Skeletal muscle tissue (tissue), 3 donors: ENCODE measurements at regions not wholly inside any gene's neighbourhood (a gene's known extent, or its start where the extent isn't known, plus 50 kb on each side); places are given as distances from the start of the nearest gene placed in this dataset.
"Not testable (repeated sequence)": the region's sequence is repeated elsewhere in the genome, so short reads cannot be mapped to it uniquely, and the experiment has no call there.

Experiments used
- H3K27ac ChIP-seq: one replicate; pipeline ENCODE4 v1.7.0; 2013; ENCODE audit warnings: mild to moderate bottlenecking, low read depth, low read length, inconsistent platforms
- H3K27me3 ChIP-seq, 3 donors: one replicate each; pipeline ENCODE4 v1.7.0; 2013; ENCODE audit warnings: low read length in 3 of 3; ENCODE audit not compliant: control insufficient read depth in 3 of 3, insufficient read depth in 3 of 3
- H3K36me3 ChIP-seq, 3 donors: one replicate each; pipeline ENCODE4 v1.7.0; 2013; ENCODE audit warnings: low read length in 3 of 3; ENCODE audit not compliant: control insufficient read depth in 3 of 3, insufficient read depth in 3 of 3
- H3K4me1 ChIP-seq, 3 donors: one replicate each; pipeline ENCODE4 v1.7.0; 2013; ENCODE audit warnings: low read length in 3 of 3, mild to moderate bottlenecking in 3 of 3; ENCODE audit not compliant: control insufficient read depth in 3 of 3, insufficient read depth in 3 of 3
- H3K4me3 ChIP-seq, 3 donors: one replicate each; pipeline ENCODE4 v1.7.0; 2013; ENCODE audit warnings: low read length in 3 of 3
- H3K9ac ChIP-seq, 3 donors: one replicate each; pipeline ENCODE4 v1.7.0; 2013; ENCODE audit warnings: low read length in 3 of 3, mild to moderate bottlenecking in 3 of 3, moderate library complexity in 2 of 3, low read depth in 1 of 3
- H3K9me3 ChIP-seq, 3 donors: one replicate each; pipeline ENCODE4 v1.7.0; 2013; ENCODE audit warnings: low read length in 3 of 3; ENCODE audit not compliant: control insufficient read depth in 3 of 3
- donor health status: Osteomylitis.

DNA sequence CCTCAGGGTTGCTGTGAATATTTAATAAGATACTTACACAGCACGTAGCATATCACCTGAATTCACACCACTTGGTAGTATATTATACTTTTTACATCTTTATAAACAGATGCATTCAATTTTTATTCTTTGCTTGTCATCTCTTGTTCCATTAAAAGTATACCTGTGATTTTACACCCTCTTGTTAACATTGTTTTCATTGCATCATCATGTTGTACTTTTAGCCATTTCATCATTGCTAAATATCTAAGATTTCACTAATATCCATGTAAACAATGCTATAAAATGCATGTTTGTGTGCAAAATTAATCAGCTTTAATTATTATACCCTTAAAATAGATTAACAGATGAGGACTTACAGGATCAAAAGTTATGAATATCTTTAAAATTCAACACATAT, 155.3 kb downstream of the MEX3B start:
- no peaks in the 10 kb centered on the region for H3K36me3 ChIP-seq
- no peak overlapping the region for H3K4me3 ChIP-seq
- no peaks in the 10 kb centered on the region for H3K9me3 ChIP-seq
- H3K27me3 ChIP-seq, result no peaks in the 10 kb centered on the region
- no peak overlapping the region for H3K27ac ChIP-seq
- H3K9ac ChIP-seq, result no peak overlapping the region
- H3K4me1 ChIP-seq, result peaks cover 0 to 16% (median 0%) of the 10 kb centered on the region in 3 donors

DNA sequence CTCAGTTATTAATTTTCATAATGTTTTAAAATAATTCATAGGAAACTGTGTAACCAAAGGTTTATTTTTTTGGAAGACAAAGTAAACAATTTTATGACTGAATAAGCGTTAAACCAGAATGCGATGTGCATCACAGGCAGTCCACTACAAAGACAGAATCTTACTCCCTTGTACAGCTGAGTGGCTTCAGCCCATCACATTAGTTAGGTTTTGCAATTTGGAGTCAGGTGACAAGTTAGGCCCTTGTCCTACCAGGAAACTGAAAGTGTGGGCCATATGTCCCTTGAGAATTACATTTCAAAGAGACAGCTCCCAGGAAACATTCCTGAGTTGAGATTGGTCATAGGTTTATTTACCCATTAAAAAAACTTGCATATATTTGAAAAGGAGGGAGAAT, 156.3 kb downstream of the MEX3B start:
- Histone ChIP-seq H3K27ac (no peak overlapping the region), H3K27me3 (no peaks in the 10 kb centered on the region), H3K36me3 (no peaks in the 10 kb centered on the region), H3K9me3 (no peaks in the 10 kb centered on the region), H3K4me1 (peaks cover 0 to 16% (median 0%) of the 10 kb centered on the region in 3 donors), H3K4me3 (no peak overlapping the region), H3K9ac (no peak overlapping the region)

DNA sequence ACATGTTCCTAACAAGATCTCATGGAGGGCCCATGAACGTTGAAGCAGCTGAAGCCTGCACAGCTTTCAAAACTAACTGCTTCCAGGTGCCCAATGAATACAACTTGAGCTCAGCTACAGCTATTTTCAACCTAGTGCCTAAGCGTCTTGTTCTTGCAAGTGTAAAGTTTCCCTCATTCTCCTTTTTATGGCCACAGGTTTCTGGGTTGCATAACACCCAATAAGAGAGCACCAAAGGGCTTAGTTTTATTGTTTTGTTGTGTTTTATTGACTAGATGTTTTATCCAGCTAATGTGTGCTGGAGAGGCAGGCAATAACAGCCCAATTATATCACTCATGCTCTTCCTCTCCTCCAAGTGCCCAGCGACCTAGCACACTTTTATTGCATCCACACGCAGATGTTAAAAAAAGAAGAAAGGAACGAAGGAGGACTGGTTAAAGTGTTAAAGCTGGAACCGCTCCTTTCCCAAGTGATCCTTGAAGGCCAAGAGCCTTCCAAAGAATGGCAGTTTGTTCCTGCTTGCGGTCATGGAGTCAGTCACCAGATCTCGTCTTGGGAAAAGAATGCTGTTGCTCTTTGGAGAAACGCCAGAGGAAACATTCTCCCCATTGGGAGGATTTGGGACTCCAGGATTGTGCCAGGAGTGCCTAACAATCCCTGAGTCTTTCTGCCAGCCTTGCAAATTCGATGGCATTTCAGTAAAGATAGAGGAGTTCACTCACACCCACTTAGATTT, 156.9 kb downstream of the MEX3B start:
- no peaks in the 10 kb centered on the region for H3K27me3 ChIP-seq
- H3K4me3 ChIP-seq, result no peak overlapping the region
- H3K9me3 ChIP-seq, result no peaks in the 10 kb centered on the region
- peak overlapping the region in 1 of 3 donors; percentile 12 for H3K9ac ChIP-seq
- no peak overlapping the region for H3K27ac ChIP-seq
- no peaks in the 10 kb centered on the region for H3K36me3 ChIP-seq
- H3K4me1 ChIP-seq, result peaks cover 0 to 16% (median 0%) of the 10 kb centered on the region in 3 donors

DNA sequence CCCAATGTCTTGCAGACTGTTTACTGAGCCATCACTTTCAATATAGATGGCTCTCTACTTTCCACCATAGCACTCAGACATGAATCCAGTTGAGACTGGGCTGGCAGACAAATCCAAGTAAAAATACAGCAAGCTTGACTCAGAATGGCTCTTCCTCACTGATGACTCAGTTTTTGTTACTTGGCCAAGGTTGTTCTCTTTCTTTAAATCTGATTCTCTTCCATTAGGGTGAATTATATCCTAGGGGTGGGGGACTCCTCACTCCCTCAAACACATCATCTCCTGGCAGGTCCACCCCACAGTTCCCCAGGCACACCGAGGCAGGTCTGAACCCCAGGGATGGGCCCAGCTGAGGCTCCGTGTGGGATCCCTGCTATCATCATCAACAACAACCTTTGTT, 157.9 kb downstream of the MEX3B start:
- Histone ChIP-seq H3K9me3 (no peaks in the 10 kb centered on the region), H3K9ac (no peak overlapping the region), H3K27me3 (no peaks in the 10 kb centered on the region), H3K27ac (no peak overlapping the region), H3K4me1 (peaks cover 0 to 16% (median 0%) of the 10 kb centered on the region in 3 donors), H3K36me3 (no peaks in the 10 kb centered on the region), H3K4me3 (no peak overlapping the region)

DNA sequence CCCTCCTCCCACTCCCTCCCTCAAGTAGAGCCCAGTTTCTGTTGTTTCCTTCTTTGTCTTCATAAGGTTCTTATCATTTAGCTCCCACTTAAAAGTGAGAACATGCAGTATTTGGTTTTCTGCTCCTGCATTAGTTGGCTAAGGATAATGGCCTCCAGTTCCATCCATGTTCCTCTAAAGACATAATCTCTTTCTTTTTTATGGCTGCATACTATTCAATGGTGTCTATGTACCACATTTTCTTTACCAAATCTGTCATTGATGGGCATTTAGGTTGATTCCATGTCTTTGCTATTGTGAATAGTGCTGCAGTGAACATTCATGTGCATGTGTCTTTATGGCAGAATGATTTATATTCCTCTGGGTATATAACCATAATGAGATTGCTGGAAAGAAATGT, 158.6 kb downstream of the MEX3B start:
- H3K4me3 ChIP-seq, H3K27ac ChIP-seq, H3K9me3 ChIP-seq, H3K9ac ChIP-seq, H3K36me3 ChIP-seq, H3K27me3 ChIP-seq: not testable (repeated sequence)
- peaks cover 0 to 16% (median 0%) of the 10 kb centered on the region in 3 donors for H3K4me1 ChIP-seq

DNA sequence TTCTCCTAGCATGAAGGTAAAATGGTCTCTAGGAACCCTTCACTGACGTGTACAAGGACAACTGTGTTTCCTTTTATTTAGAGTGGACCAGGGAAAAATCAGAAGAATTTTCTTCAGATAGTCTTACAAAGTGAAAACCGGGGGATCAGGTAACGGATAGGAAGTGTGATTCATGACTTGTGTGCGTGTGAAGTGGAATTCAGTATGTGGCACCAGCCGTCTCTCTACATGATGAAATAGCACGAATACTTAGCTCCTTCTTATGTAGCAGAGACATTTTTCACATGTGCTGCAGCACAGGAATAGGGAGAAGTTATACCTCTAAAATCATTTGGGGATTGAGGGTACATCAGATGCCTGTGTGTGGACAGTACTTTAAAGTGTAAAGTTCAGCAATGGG, 159.2 kb downstream of the MEX3B start:
- Histone ChIP-seq H3K4me3 (no peak overlapping the region), H3K27ac (no peak overlapping the region), H3K9me3 (no peaks in the 10 kb centered on the region), H3K9ac (no peak overlapping the region), H3K4me1 (peaks cover 0 to 16% (median 0%) of the 10 kb centered on the region in 3 donors), H3K36me3 (no peaks in the 10 kb centered on the region), H3K27me3 (no peaks in the 10 kb centered on the region)

DNA sequence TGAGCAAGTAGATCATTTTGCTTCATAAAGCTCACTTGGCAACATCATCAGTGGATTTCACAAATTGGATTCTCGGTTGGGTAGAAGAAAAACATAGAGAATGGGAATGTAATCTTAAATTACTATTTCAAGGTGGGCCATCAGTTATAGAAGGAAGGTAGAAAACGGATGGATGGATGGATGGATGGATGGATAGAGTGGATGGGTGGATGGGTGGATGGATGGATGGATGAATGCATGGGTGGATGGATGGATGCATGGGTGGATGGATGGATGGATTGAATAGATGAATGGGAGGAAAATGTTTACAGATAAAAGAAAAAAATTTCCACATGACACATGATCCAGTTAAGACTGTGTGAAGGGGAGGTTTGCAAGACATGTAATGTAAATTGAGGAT, 159.7 kb downstream of the MEX3B start:
- peaks cover 0 to 16% (median 0%) of the 10 kb centered on the region in 3 donors for H3K4me1 ChIP-seq
- H3K9me3 ChIP-seq, result no peaks in the 10 kb centered on the region
- no peak overlapping the region for H3K27ac ChIP-seq
- no peak overlapping the region for H3K9ac ChIP-seq
- H3K27me3 ChIP-seq, result no peaks in the 10 kb centered on the region
- no peaks in the 10 kb centered on the region for H3K36me3 ChIP-seq
- H3K4me3 ChIP-seq, result no peak overlapping the region

DNA sequence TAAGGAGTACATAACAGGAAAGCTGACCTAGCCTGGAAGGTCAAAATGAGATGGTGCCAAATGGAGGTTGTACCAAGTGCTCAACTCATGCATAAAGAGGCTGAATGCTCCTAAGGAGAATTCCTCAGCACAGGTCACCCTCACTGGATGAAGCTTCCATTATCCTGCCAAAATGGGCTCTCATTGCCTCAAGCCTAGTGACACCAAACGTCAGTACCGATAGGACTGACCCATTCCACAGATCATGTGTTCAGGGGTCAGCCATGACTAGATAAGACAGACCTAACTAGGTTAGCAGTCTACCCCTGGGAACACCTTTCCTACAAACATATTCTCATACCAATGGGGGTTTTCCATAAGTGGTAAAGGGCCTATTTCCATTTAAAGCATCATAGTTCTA, 160.7 kb downstream of the MEX3B start:
- Histone ChIP-seq H3K36me3 (no peaks in the 10 kb centered on the region), H3K9ac (no peak overlapping the region), H3K27ac (no peak overlapping the region), H3K4me3 (no peak overlapping the region), H3K4me1 (peaks cover 0 to 16% (median 0%) of the 10 kb centered on the region in 3 donors), H3K9me3 (no peaks in the 10 kb centered on the region), H3K27me3 (no peaks in the 10 kb centered on the region)

DNA sequence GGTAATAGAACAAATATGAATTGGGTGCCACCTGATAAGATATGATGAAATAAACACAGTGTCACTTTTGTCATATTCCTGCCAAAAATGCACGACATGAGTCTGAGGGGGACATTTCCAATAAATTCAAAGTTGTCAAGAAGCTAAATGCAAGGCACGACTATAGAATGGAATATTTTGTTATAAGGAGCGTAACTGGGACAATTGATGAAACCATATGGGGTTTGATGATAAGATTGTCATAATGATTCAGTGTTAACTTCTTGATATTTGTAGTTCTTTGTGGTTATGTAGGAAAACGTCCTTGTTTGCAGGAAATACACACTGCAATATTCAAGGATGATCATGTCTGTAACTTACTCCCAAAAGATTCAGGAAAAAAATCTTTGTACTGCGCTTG, 163.3 kb downstream of the MEX3B start:
- Histone ChIP-seq H3K9me3 (no peaks in the 10 kb centered on the region), H3K9ac (no peak overlapping the region), H3K27ac (no peak overlapping the region), H3K27me3 (no peaks in the 10 kb centered on the region), H3K4me1 (no peaks in the 10 kb centered on the region), H3K36me3 (no peaks in the 10 kb centered on the region), H3K4me3 (no peak overlapping the region)

DNA sequence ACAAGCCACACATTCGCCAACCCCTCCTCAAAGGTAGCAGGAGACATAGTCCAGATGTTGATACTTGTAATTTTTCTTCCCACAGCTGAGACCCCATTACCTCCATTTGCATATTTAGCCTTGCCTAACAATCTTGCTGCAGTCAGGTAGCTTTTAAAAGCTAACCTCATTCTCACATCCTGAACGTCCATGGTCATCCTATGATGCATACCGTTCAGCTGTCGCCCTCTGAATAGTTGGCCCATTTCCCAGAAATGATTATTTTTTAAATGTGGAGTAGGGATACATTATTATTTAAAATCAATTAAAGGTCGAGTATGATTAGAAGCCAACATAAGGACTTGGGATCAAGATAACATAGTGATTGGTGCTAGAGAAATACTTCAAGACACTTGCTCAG, 165.0 kb downstream of the MEX3B start:
- Histone ChIP-seq H3K27me3 (no peaks in the 10 kb centered on the region), H3K9me3 (no peaks in the 10 kb centered on the region), H3K4me1 (no peaks in the 10 kb centered on the region), H3K9ac (no peak overlapping the region), H3K4me3 (no peak overlapping the region), H3K36me3 (no peaks in the 10 kb centered on the region), H3K27ac (no peak overlapping the region)
